ENCODE measurements at regions not wholly inside any gene's neighbourhood (a gene's known extent, or its start where the extent isn't known, plus 50 kb on each side); places are given as distances from the start of the nearest gene placed in this dataset.

DNA sequence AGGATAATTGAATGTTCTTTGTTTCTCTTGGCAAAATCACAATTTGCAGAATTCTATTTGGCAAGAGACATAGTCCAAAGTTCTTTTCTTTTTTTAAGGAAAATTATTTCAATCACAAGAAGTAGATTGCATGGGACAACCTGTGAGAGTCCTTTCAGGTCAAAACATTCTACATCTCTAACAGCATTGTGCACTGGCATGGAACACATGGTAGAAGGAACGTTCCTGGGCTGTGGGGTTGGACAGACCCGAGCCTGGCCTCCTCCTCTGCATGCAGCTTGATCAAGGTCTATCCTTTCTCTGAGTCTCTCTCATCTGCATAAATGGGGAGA lies 88.6 kb upstream of the CPSF6 start:
- no peaks in the 10 kb centered on the region for H3K27me3 ChIP-seq (ENCODE audit: low read depth)
- H3K27ac ChIP-seq: peak overlapping the region; percentile 25
- DNase-seq (no peak), ATAC-seq (no peak)
- no peaks in the 10 kb centered on the region for H3K36me3 ChIP-seq
- peaks cover 31% of the 10 kb centered on the region for H3K4me1 ChIP-seq
- TF ChIP-seq, protein P1, sequence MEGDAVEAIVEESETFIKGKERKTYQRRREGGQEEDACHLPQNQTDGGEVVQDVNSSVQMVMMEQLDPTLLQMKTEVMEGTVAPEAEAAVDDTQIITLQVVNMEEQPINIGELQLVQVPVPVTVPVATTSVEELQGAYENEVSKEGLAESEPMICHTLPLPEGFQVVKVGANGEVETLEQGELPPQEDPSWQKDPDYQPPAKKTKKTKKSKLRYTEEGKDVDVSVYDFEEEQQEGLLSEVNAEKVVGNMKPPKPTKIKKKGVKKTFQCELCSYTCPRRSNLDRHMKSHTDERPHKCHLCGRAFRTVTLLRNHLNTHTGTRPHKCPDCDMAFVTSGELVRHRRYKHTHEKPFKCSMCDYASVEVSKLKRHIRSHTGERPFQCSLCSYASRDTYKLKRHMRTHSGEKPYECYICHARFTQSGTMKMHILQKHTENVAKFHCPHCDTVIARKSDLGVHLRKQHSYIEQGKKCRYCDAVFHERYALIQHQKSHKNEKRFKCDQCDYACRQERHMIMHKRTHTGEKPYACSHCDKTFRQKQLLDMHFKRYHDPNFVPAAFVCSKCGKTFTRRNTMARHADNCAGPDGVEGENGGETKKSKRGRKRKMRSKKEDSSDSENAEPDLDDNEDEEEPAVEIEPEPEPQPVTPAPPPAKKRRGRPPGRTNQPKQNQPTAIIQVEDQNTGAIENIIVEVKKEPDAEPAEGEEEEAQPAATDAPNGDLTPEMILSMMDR (IDR thresholded peaks at IDR 0.05): no peak
- no peaks in the 10 kb centered on the region for H3K9me3 ChIP-seq
- H3K4me3 ChIP-seq: no peak overlapping the region
- intact Hi-C loops (cut with DNase I): no loop called here

DNA sequence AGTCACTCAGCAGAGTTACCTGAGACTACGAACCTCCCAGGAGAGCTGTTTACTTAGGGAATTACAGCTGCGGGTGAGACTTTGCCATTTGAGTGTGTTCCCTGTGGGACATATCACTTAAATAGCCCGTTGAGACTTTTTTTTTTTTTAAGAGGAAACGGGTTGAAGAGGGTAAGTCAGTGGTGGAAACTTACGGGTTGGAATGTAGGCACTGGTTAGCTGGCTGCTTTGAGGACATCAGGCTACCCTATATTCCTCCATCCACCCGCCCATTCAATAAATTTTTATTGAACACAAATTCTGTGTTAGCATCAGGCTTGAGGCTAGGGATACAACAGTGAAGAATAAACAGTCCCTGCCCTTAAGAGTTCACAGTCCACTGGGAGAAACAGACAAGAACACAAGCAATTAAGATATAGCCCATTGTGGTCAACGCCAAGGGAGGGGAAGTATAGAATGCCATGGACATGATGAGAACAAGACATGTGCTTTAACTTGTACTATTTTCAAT lies 88.1 kb upstream of the CPSF6 start:
- no peaks in the 10 kb centered on the region for H3K27me3 ChIP-seq (ENCODE audit: low read depth)
- H3K27ac ChIP-seq: peak overlapping the region; percentile 25
- no peak overlapping the region for H3K4me3 ChIP-seq
- peaks cover 31% of the 10 kb centered on the region for H3K4me1 ChIP-seq
- no peaks in the 10 kb centered on the region for H3K36me3 ChIP-seq
- TF ChIP-seq, protein P1 (IDR thresholded peaks at IDR 0.05): no peak
- no peaks in the 10 kb centered on the region for H3K9me3 ChIP-seq
- intact Hi-C loops (cut with DNase I): no loop called here
- ATAC-seq (peak; percentile 45 to 51), DNase-seq (no peak)

DNA sequence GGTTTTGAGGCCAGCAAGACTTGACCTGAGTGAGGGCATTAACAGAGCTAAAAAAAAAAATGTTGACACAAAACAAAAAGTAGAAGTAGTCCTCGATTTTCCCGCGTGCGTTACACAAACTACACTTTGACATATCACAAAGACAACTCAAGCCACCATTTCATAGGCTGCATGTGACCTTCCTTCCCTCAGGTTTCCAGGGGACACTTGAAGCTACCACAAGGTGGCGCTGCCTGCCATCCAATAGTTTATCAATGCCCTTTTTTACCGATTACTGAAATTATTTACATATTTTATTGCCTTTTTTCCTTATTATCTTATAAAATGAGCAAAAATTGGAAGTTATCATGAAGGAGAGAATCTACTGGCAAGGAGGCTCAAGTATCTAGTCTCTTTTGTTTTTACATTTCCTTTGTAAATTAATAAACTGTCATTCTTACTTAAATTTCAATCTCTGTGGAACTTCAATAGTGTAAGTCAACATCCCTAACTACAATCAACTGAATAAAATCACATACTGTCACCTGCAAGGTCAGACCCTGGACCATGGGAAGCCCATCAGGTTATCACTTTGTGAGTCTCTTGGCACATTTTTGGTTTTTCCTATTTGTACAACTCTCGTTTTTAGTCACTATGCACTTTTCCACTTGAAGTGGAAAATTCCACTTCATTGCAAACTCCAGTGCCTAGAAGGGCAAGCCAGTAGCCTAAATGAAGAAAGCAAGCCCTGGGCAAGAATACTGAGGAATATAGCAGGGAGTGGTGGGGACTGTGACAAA lies 84.6 kb upstream of the CPSF6 start:
- DNase-seq: peak; percentile 73
- Histone ChIP-seq H3K36me3 (no peaks in the 10 kb centered on the region), H3K9me3 (no peaks in the 10 kb centered on the region), H3K4me1 (peaks cover 38% of the 10 kb centered on the region), H3K27ac (no peak overlapping the region), H3K4me3 (no peak overlapping the region), H3K27me3 (ENCODE audit: low read depth) (no peaks in the 10 kb centered on the region)
- ATAC-seq: peak; percentile 68 to 69
- intact Hi-C loops (cut with DNase I): no loop called here
- TF ChIP-seq, protein P1 (IDR thresholded peaks at IDR 0.05): peak; percentile 92

DNA sequence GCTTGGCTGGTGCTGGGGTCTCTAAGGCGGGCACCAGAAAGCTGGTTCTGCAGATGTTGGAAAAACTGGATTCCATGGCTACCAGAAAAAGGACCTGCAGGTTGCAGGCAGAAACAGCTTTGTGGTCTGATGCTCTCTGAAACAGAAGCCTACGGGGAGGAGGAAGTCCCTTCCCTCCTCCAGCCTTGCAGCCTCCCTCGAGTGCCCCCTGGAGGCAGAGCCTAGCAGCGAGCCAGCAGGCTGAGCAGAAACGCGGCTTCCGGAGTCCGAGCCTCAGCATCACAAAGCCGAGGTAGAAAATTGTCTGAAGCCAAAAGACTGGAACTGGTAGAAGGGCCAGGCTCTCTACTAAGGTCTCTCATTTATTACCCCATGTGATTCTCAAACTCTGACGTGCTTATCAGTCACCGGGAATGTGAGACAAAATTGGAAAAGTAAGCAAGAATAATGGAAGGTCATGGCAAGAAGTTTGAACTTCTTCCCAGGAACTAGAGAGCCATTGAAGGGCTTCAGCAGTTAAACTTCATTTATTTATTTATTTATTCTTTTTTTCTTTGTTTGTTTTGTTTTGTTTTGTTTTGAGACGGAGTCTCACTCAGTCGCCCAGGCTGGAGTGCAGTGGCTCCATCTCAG lies 82.2 kb upstream of the CPSF6 start:
- Histone ChIP-seq H3K27ac (no peak overlapping the region), H3K4me3 (no peak overlapping the region), H3K4me1 (peaks cover 19% of the 10 kb centered on the region), H3K9me3 (no peaks in the 10 kb centered on the region), H3K36me3 (no peaks in the 10 kb centered on the region), H3K27me3 (ENCODE audit: low read depth) (no peaks in the 10 kb centered on the region)
- TF ChIP-seq, protein P1 (IDR thresholded peaks at IDR 0.05): peak; percentile 97
- DNase-seq: peak; percentile 91
- intact Hi-C loops (cut with DNase I): no loop called here
- peak; percentile 93 to 96 for ATAC-seq

DNA sequence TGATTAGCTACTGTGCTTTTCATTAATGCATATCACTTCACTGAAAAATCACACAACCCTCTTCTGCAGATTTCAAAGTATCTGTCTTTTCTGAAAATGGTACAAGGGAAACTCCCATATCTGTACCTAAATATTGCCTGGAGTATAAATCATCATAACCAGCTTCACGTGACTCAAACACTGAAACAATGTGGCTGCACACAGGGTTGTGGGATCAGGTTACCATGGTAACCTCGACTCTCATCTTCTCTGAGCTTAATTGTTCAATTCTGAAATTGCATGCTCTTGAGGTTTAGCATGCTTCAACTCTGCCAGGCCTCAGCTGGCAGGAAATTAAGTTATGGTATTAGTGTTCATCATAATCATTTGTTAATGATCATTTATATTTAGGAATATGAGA lies 77.5 kb upstream of the CPSF6 start:
- H3K36me3 ChIP-seq: no peaks in the 10 kb centered on the region

More for the DNA sequence above, 77.5 kb upstream of the CPSF6 start:
- TF ChIP-seq, protein P1 (IDR thresholded peaks at IDR 0.05): no peak
- Histone ChIP-seq H3K9me3 (no peaks in the 10 kb centered on the region), H3K27ac (no peak overlapping the region), H3K27me3 (ENCODE audit: low read depth) (no peaks in the 10 kb centered on the region), H3K4me3 (no peak overlapping the region), H3K4me1 (peaks cover 6% of the 10 kb centered on the region)
- DNase-seq (no peak), ATAC-seq (no peak)
- intact Hi-C loops (cut with DNase I): no loop called here
